NB4 (cell line): ENCODE measurements at regions not wholly inside any gene's neighbourhood (a gene's known extent, or its start where the extent isn't known, plus 50 kb on each side); places are given as distances from the start of the nearest gene placed in this dataset.
A peak's percentile ranks its signal among the peaks of the same experiment; 100 is the strongest.

Experiments used
- DNase-seq: peaks from one replicate; pipeline ENCODE4 v3.0.0; 2010; ENCODE audit warnings: low read depth
- H3K4me3 ChIP-seq: one replicate; pipeline ENCODE4 v1.5.1; 2011; ENCODE audit warnings: mild to moderate bottlenecking, low read depth, low read length, moderate library complexity
- MYC ChIP-seq: IDR thresholded peaks from 2 replicates; pipeline ENCODE4 v1.6.1; 2011; ENCODE audit warnings: low read depth, low read length
- POLR2A ChIP-seq: IDR thresholded peaks from 2 replicates; pipeline ENCODE4 v1.6.1; 2011; ENCODE audit warnings: mild to moderate bottlenecking; ENCODE audit not compliant: insufficient read length; ENCODE audit errors: extremely low read depth
- TF ChIP-seq, protein P1 (sequence below): IDR thresholded peaks from one replicate; pipeline ENCODE4 v1.5.1; 2012; ENCODE audit warnings: low read depth, low read length
- TF ChIP-seq, protein P2 (sequence below): IDR thresholded peaks from 2 replicates; pipeline ENCODE4 v1.6.1; 2011; ENCODE audit warnings: low read depth, low read length

DNA sequence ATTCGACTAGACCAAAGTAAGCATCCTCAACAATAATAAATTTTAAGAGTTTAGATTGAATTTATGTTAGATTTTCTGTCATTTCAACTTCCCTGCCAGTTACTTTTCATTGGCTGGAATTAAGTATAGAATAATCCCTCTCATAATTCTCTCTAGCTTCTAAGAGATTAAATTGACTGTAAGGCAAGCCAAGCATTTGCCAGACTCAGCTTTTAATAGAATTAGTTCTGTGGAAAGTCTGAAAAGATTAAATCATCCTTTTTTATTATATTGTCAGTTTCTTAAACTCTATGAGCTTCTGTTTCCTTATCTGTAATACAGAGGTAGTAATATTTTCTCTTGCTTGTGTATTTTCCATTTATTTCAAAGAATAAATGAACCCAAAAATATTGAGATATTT, 77.9 kb upstream of the ZNF804A start:
- H3K4me3 ChIP-seq: no peak overlapping the region
- no peak for TF ChIP-seq MYC
- TF ChIP-seq, protein P1, sequence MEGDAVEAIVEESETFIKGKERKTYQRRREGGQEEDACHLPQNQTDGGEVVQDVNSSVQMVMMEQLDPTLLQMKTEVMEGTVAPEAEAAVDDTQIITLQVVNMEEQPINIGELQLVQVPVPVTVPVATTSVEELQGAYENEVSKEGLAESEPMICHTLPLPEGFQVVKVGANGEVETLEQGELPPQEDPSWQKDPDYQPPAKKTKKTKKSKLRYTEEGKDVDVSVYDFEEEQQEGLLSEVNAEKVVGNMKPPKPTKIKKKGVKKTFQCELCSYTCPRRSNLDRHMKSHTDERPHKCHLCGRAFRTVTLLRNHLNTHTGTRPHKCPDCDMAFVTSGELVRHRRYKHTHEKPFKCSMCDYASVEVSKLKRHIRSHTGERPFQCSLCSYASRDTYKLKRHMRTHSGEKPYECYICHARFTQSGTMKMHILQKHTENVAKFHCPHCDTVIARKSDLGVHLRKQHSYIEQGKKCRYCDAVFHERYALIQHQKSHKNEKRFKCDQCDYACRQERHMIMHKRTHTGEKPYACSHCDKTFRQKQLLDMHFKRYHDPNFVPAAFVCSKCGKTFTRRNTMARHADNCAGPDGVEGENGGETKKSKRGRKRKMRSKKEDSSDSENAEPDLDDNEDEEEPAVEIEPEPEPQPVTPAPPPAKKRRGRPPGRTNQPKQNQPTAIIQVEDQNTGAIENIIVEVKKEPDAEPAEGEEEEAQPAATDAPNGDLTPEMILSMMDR: no peak
- TF ChIP-seq, protein P2, sequence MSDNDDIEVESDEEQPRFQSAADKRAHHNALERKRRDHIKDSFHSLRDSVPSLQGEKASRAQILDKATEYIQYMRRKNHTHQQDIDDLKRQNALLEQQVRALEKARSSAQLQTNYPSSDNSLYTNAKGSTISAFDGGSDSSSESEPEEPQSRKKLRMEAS: no peak
- TF ChIP-seq POLR2A: no peak
- DNase-seq: no peak

DNA sequence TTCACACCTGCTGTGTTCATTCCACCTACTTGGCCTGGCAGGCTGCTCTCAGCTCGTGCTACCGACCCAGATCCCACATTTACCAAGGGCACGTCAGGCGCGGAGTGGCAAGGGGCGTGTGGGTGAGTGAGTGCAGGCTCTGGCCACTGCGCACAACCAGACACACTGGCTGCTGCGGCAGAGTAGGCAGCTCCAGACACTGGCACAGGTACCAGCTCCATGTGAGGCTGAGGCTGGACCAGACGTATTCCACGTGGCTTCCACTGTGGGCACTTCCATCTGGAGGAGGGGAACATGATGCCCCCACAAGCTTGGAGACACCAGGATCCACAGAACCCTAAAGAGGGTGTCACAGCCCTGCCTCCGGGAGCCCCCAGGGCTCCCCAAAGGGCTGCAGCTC, 74.6 kb upstream of the ZNF804A start:
- no peak for DNase-seq
- TF ChIP-seq, protein P1: no peak
- TF ChIP-seq, protein P2: no peak
- TF ChIP-seq POLR2A: no peak
- TF ChIP-seq MYC: no peak
- no peak overlapping the region for H3K4me3 ChIP-seq

DNA sequence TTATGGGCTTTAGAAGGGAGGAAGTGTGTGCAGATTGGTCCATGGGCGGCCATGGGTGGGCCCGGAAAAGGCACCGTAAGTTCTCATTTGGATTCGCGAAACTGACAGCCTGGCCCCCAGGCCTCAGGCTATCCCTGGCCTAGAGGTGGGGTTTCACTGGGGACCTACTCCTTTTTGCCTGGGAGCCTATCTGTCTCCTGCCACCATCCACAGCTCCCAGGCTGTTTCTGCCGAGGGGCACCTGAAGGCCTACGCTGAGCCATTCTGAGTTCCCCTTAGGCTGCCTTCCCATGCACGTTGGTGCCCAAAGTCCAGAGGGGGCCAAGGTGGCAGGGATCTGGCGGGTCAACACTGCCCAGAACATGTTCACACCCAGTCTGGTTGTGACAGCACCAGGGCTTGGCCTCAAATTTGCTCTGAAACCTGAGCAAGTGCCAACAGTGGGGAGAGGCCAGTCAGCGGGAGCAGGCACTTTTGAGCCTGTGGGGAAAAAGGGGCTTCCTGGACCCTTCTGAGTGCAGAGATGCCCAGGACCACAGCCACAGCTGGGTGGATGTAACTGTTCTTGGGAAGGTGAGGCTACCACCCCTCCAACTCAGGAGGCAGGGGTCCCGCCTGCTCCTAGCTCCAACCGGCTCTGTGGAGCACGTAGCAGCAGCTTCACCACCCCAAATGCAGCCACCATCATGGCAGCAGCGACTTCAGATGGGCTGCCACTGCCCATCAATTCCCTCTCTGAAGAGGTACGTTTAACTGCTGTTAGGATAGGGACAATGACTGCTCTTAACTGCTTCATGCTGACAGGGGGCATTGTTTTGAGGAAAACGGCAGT, 73.6 kb upstream of the ZNF804A start:
- TF ChIP-seq, protein P2: no peak
- TF ChIP-seq, protein P1: no peak
- TF ChIP-seq MYC (no peak), POLR2A (no peak)
- no peak for DNase-seq
- no peak overlapping the region for H3K4me3 ChIP-seq

DNA sequence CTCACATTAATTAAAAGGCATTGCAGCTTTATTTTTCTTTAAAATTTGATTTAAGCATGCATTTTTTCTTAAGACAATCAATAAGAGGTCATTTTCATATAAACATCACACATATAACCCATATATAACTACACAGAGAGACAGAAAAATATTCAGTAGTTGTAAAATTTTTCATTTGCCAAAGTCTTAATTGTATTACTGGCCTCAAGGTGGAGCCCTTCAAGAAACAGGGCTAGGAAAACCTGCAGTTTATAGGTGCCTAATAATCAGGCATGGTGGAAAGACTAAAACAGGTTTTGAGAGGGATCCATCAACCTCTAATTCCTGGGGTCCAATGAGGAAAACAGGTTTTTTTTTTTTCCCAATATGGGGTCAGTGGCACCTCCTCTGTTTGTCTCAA, 71.3 kb upstream of the ZNF804A start:
- no peak overlapping the region for H3K4me3 ChIP-seq
- no peak for DNase-seq
- TF ChIP-seq MYC (no peak), POLR2A (no peak)
- TF ChIP-seq, protein P2: no peak
- TF ChIP-seq, protein P1: peak; percentile 10

DNA sequence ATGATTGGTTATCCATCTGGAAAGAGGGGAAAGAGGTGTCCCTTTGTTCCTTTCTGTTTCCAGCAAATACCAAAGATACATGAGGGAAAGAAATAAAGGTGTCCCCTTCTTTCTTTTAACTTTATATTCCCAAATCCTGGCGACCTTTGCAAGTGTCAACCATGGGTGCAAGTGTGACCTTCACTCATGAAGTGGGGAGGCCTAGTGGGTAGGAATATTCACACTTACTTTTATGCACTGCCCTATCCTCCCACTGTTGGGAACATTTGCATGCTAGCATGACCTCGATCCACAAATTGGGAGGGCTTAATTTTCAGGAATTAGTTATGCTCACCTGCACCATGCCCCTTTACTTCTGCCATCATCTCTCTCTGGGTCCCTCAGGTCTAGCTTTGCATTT, 70.2 kb upstream of the ZNF804A start:
- DNase-seq: peak; percentile 11
- TF ChIP-seq POLR2A (no peak), MYC (no peak)
- H3K4me3 ChIP-seq: no peak overlapping the region

DNA sequence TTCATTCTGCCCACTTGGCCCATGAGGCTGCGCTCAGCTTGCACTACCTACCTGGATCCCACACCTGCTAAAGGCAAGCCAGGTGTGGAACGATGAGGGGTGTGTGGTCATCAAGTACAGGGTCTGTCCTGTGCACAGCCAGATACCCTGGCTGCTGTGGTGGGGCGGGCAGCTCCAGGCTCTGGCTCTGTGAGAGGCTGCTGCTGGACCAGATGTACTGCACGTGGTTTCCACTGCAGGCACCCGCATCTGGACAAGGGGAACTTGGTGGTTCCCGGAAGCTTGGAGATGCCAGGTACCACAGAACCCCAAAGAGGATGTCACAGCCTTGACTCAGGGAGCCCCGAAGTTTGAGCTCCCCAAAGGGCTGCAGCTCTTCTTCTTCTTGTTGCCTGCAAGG, 68.1 kb upstream of the ZNF804A start:
- no peak for DNase-seq
- TF ChIP-seq MYC: no peak
- no peak overlapping the region for H3K4me3 ChIP-seq

DNA sequence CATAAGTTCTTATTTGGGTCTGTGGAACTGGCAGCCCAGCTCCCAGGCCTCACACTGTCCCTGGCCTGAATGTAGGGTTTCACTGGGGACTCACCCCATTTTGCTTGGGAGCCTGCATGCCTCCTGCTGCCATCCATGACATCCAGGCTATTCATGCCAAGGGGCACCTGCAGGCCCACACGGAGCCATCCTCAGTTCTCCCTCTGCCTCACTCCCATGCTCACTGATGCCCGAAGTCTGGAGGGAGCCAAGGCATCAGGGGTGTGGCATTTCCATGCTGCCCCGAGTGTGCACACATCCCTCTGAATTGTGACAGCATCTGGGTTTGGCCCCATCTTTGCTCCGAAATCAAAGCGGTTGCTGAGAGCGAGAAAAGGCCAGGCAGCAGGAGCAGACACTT, 67.4 kb upstream of the ZNF804A start:
- H3K4me3 ChIP-seq: no peak overlapping the region
- no peak for DNase-seq
- TF ChIP-seq, protein P2: no peak
- TF ChIP-seq MYC: no peak
- no peak for TF ChIP-seq POLR2A
- TF ChIP-seq, protein P1: no peak
